Testis (tissue), 2 donors: ENCODE measurements at regions not wholly inside any gene's neighbourhood (a gene's known extent, or its start where the extent isn't known, plus 50 kb on each side); places are given as distances from the start of the nearest gene placed in this dataset.

Source experiments
- POLR2A ChIP-seq: fragments of 450-650 bp; IDR thresholded peaks from one replicate; pipeline ENCODE4 v1.6.1; 2017; ENCODE audit warnings: antibody characterized with exemption, mild to moderate bottlenecking, moderate library complexity
- TF ChIP-seq, protein P1 (sequence below), 3 experiments: fragments of 450-650 bp in 2 of 3; fragments of 200-600 bp in 1 of 3; sonication (generic) in 1 of 3; IDR thresholded peaks; one replicate each; pipeline ENCODE4 v1.5.1; 2016 to 2019; ENCODE audit warnings: antibody characterized with exemption in 3 of 3, mild to moderate bottlenecking in 2 of 3, moderate library complexity in 1 of 3

DNA sequence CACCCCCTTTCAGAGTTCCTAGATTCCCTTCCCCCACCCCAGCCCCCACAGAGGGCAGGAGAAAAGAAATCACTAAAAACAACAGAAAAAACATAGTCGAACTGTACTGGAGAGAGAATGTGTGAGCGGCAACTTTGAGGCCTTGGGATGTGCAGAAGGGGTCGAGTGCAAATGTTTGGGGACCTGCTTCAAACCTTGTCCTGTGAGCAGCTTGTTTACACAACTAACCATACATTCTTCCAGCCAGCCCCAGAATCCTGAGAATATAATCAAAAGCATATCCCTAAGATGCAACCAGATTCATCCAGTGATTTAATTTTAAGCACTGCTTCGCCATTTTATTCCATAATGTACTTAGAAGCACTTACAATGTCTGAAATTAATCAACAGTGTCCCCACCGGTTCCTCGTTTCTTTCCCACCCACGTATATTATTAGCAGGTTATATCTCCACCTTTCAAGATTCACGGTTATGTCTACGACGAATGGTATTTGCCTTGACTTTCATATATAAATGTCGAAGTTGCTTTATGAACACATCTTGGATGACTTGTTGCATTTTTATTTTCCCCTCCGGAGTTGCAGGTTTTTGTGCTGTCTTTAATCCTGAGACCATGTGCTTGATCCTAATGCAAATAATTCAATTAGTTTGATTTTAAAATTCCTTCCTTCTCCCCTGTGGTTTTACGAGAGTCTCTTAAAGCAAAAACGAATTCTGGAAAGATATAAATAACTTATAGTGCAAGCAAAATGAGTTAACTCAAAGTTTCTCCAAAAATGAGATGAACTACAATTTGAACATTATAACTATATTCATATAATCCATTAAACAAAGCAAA, 107.6 kb downstream of the ZIC5 start:
- TF ChIP-seq POLR2A = no peak
- TF ChIP-seq, protein P1, sequence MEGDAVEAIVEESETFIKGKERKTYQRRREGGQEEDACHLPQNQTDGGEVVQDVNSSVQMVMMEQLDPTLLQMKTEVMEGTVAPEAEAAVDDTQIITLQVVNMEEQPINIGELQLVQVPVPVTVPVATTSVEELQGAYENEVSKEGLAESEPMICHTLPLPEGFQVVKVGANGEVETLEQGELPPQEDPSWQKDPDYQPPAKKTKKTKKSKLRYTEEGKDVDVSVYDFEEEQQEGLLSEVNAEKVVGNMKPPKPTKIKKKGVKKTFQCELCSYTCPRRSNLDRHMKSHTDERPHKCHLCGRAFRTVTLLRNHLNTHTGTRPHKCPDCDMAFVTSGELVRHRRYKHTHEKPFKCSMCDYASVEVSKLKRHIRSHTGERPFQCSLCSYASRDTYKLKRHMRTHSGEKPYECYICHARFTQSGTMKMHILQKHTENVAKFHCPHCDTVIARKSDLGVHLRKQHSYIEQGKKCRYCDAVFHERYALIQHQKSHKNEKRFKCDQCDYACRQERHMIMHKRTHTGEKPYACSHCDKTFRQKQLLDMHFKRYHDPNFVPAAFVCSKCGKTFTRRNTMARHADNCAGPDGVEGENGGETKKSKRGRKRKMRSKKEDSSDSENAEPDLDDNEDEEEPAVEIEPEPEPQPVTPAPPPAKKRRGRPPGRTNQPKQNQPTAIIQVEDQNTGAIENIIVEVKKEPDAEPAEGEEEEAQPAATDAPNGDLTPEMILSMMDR (IDR thresholded peaks at IDR 0.05) = no peak
